ENCODE measurements at regions not wholly inside any gene's neighbourhood (a gene's known extent, or its start where the extent isn't known, plus 50 kb on each side); places are given as distances from the start of the nearest gene placed in this dataset.
"Not testable (repeated sequence)": the region's sequence is repeated elsewhere in the genome, so short reads cannot be mapped to it uniquely, and the experiment has no call there.

GRCh38 chr16:15236674-15237323 is 141.3 kb downstream of the NPIPA5 start:
- not testable (repeated sequence) for TF ChIP-seq CTCF (IDR thresholded peaks at IDR 0.05; ENCODE audit: low read depth, low read length, missing input control); SP1 (IDR thresholded peaks at IDR 0.05); REST (IDR thresholded peaks at IDR 0.05); MAX (IDR thresholded peaks at IDR 0.05); RAD21 (IDR thresholded peaks at IDR 0.05); TAF1 (conservative IDR thresholded peaks at IDR 0.05); EGR1 (IDR thresholded peaks at IDR 0.05; ENCODE audit: low read depth in 2 of 2); YY1 (IDR thresholded peaks at IDR 0.05); HNF4A (conservative IDR thresholded peaks at IDR 0.05); RXRA (IDR thresholded peaks at IDR 0.05)

Measured in liver (tissue), 3 donors.